H9 (cell line): ENCODE measurements at regions not wholly inside any gene's neighbourhood (a gene's known extent, or its start where the extent isn't known, plus 50 kb on each side); places are given as distances from the start of the nearest gene placed in this dataset.

Source experiments
- DNase-seq: peaks from one replicate; pipeline ENCODE4 v3.0.0-alpha.2; 2017
- H2AFZ ChIP-seq: one replicate; pipeline ENCODE4 v1.6.1; 2013; ENCODE audit warnings: mild to moderate bottlenecking, low read length, control low read depth, moderate library complexity
- H2AK5ac ChIP-seq: 2 replicates; pipeline ENCODE4 v1.6.1; 2013; ENCODE audit warnings: low read length, control low read depth, mixed read lengths; ENCODE audit not compliant: insufficient read length
- H2BK120ac ChIP-seq: one replicate; pipeline ENCODE4 v1.6.1; 2013; ENCODE audit warnings: low read depth, mild to moderate bottlenecking, low read length, control low read depth, inconsistent platforms; ENCODE audit not compliant: poor library complexity, severe bottlenecking
- H2BK12ac ChIP-seq: 2 replicates; pipeline ENCODE4 v1.6.1; 2013; ENCODE audit warnings: low read length, control low read depth, mixed read lengths, low read depth; ENCODE audit not compliant: insufficient read length
- H2BK15ac ChIP-seq: 2 replicates; pipeline ENCODE4 v1.6.1; 2013; ENCODE audit warnings: low read depth, low read length, control low read depth
- H2BK20ac ChIP-seq: one replicate; pipeline ENCODE4 v1.6.1; 2013; ENCODE audit warnings: low read depth, mild to moderate bottlenecking, low read length, control low read depth, inconsistent platforms; ENCODE audit not compliant: poor library complexity, severe bottlenecking
- H2BK5ac ChIP-seq: 2 replicates; pipeline ENCODE4 v1.6.1; 2013; ENCODE audit warnings: low read length, control low read depth, mixed read lengths; ENCODE audit not compliant: insufficient read length
- H3K14ac ChIP-seq: 2 replicates; pipeline ENCODE4 v1.6.1; 2013; ENCODE audit warnings: low read length, control low read depth; ENCODE audit not compliant: insufficient read depth
- H3K18ac ChIP-seq: 2 replicates; pipeline ENCODE4 v1.6.1; 2013; ENCODE audit warnings: low read depth, mild to moderate bottlenecking, mixed read lengths, low read length, control low read depth; ENCODE audit not compliant: insufficient read length
- H3K23ac ChIP-seq: 2 replicates; pipeline ENCODE4 v1.6.1; 2013; ENCODE audit warnings: low read length, control low read depth, mixed read lengths, low read depth; ENCODE audit not compliant: insufficient read length
- H3K23me2 ChIP-seq: 2 replicates; pipeline ENCODE4 v1.6.1; 2013; ENCODE audit warnings: low read depth, mild to moderate bottlenecking, mixed read lengths, low read length, control low read depth; ENCODE audit not compliant: insufficient read length, poor library complexity, severe bottlenecking
- H3K27ac ChIP-seq: 2 replicates; pipeline ENCODE4 v1.5.1; 2013; ENCODE audit warnings: low read length, control low read depth, mixed read lengths, low read depth; ENCODE audit not compliant: insufficient read length
- H3K27me3 ChIP-seq: 2 replicates; pipeline ENCODE4 v1.6.1; 2013; ENCODE audit warnings: low read length, control low read depth, inconsistent platforms; ENCODE audit not compliant: insufficient read depth
- H3K4ac ChIP-seq: 2 replicates; pipeline ENCODE4 v1.6.1; 2013; ENCODE audit warnings: low read depth, mild to moderate bottlenecking, control low read depth, inconsistent platforms, low read length, moderate library complexity
- H3K4me1 ChIP-seq: 2 replicates; pipeline ENCODE4 v1.6.1; 2013; ENCODE audit warnings: low read length, control low read depth, inconsistent platforms; ENCODE audit not compliant: insufficient read depth
- H3K4me2 ChIP-seq: 2 replicates; pipeline ENCODE4 v1.6.1; 2013; ENCODE audit warnings: low read length, control low read depth, mixed read lengths; ENCODE audit not compliant: insufficient read length, insufficient read depth
- H3K56ac ChIP-seq: 2 replicates; pipeline ENCODE4 v1.6.1; 2013; ENCODE audit warnings: low read depth, mild to moderate bottlenecking, mixed read lengths, low read length, control low read depth; ENCODE audit not compliant: insufficient read length
- H3K79me1 ChIP-seq: 2 replicates; pipeline ENCODE4 v1.6.1; 2013; ENCODE audit warnings: low read depth, mild to moderate bottlenecking, moderate library complexity, low read length, control low read depth, inconsistent platforms; ENCODE audit not compliant: insufficient read depth, poor library complexity, severe bottlenecking
- H3K79me2 ChIP-seq: 2 replicates; pipeline ENCODE4 v1.6.1; 2013; ENCODE audit warnings: low read length, control low read depth, inconsistent platforms; ENCODE audit not compliant: insufficient read depth
- H3K9ac ChIP-seq: 2 replicates; pipeline ENCODE4 v1.6.1; 2013; ENCODE audit warnings: low read length, control low read depth, mixed read lengths; ENCODE audit not compliant: insufficient read length; ENCODE audit errors: extremely low read depth
- H3K9me3 ChIP-seq: one replicate; pipeline ENCODE4 v1.6.1; 2013; ENCODE audit warnings: low read depth, low read length, inconsistent platforms; ENCODE audit not compliant: control insufficient read depth
- H3T11ph ChIP-seq: one replicate; pipeline ENCODE4 v1.6.1; 2013; ENCODE audit warnings: mild to moderate bottlenecking, low read length, control low read depth, inconsistent platforms
- H4K20me1 ChIP-seq: one replicate; pipeline ENCODE4 v1.6.1; 2013; ENCODE audit not compliant: control insufficient read depth, insufficient read length, insufficient read depth
- H4K5ac ChIP-seq: 2 replicates; pipeline ENCODE4 v1.6.1; 2013; ENCODE audit warnings: low read depth, mild to moderate bottlenecking, mixed read lengths, low read length, control low read depth; ENCODE audit not compliant: insufficient read length
- H4K8ac ChIP-seq: replicated peaks from 2 replicates; pipeline ENCODE4 v1.6.1; 2013; ENCODE audit warnings: low read length, control low read depth, mixed read lengths, low read depth; ENCODE audit not compliant: insufficient read length
- H4K91ac ChIP-seq: 2 replicates; pipeline ENCODE4 v1.6.1; 2013; ENCODE audit warnings: low read depth, mild to moderate bottlenecking, moderate library complexity, mixed read lengths, low read length, control low read depth; ENCODE audit not compliant: insufficient read length
- H3K27ac Mint-ChIP-seq, 3 experiments: 2 replicates in 2 of 3; 3 replicates in 1 of 3; pipeline ENCODE4 v1.8.0; 2020 to 2021; ENCODE audit warnings: mixed read lengths in 3 of 3, mild to moderate bottlenecking in 1 of 3, moderate library complexity in 1 of 3
- H3K27me3 Mint-ChIP-seq: 2 replicates; pipeline ENCODE4 v1.8.0; 2021; ENCODE audit warnings: low read depth, mild to moderate bottlenecking, moderate library complexity, mixed read lengths
- H3K36me3 Mint-ChIP-seq, 3 experiments: 2 replicates in 2 of 3; 3 replicates in 1 of 3; pipeline ENCODE4 v1.8.0; 2020 to 2021; ENCODE audit warnings: low read depth in 3 of 3, mixed read lengths in 3 of 3; ENCODE audit not compliant: insufficient read depth in 1 of 3
- H3K4me1 Mint-ChIP-seq, 2 experiments: 2 replicates each; pipeline ENCODE4 v1.8.0; 2020; ENCODE audit warnings: mixed read lengths in 2 of 2
- H3K4me3 Mint-ChIP-seq, 2 experiments: 2 replicates in 1 of 2; 3 replicates in 1 of 2; pipeline ENCODE4 v1.8.0; 2020 to 2021; ENCODE audit warnings: mild to moderate bottlenecking in 2 of 2, mixed read lengths in 2 of 2, moderate library complexity in 1 of 2
- H3K9me3 Mint-ChIP-seq, 2 experiments: 2 replicates in 1 of 2; 3 replicates in 1 of 2; pipeline ENCODE4 v1.8.0; 2020; ENCODE audit warnings: mild to moderate bottlenecking in 2 of 2, mixed read lengths in 2 of 2, moderate library complexity in 1 of 2
- WGBS: extraction: QIAGEN DNeasy Blood & Tissue Kit; methylation state at CpG from one replicate; pipeline ENCODE4 v1.1.7; 2013; ENCODE audit warnings: missing lambda C conversion rate, low lambda C conversion rate, mixed read lengths; ENCODE audit not compliant: insufficient read length; ENCODE audit errors: extremely low coverage; 5-methylcytosine and 5-hydroxymethylcytosine counted together
- TF ChIP-seq, protein P1 (sequence below): fragments of 200-600 bp; sonication (generic); conservative IDR thresholded peaks from 3 replicates; pipeline ENCODE4 v1.8.0; 2021; ENCODE audit warnings: antibody characterized with exemption, mild to moderate bottlenecking

DNA sequence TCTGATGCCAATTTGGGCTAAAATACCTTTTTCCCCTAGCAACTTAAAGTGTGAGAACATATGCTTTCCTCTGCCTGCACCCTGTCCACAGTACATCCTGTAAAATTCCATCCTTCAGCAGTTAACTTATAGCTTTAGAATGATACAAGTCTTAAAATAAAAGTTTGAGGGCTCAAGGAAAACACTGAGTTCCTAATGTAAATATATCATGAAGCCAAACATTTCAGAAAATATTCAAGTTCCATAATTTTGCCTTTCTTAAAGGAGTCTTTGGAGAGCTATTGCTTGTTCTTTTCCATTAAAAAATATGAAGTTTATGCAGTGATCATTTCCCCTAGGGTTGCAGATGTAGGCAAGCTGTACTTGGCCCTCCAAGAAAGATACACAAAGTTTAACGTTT, 303.8 kb downstream of the COL12A1 start:
- Histone ChIP-seq H2AK5ac (no peak overlapping the region), H3K9ac (no peak overlapping the region), H3T11ph (no peak overlapping the region), H3K14ac (no peak overlapping the region), H2BK120ac (no peak overlapping the region), H2BK5ac (no peak overlapping the region), H2BK20ac (no peak overlapping the region), H4K5ac (no peak overlapping the region), H2BK12ac (no peak overlapping the region), H3K4me1 (no peaks in the 10 kb centered on the region), H3K23me2 (no peaks in the 10 kb centered on the region), H4K20me1 (no peaks in the 10 kb centered on the region), H3K56ac (no peak overlapping the region), H3K9me3 (no peaks in the 10 kb centered on the region), H3K23ac (no peak overlapping the region), H3K4ac (no peak overlapping the region), H3K27me3 (no peaks in the 10 kb centered on the region), H3K4me2 (no peak overlapping the region), H4K91ac (no peak overlapping the region), H3K18ac (no peak overlapping the region), H3K27ac (no peak overlapping the region), H4K8ac (no peak overlapping the region), H2BK15ac (no peak overlapping the region), H3K79me2 (no peaks in the 10 kb centered on the region), H3K79me1 (no peaks in the 10 kb centered on the region), H2AFZ (no peak overlapping the region)
- TF ChIP-seq, protein P1, sequence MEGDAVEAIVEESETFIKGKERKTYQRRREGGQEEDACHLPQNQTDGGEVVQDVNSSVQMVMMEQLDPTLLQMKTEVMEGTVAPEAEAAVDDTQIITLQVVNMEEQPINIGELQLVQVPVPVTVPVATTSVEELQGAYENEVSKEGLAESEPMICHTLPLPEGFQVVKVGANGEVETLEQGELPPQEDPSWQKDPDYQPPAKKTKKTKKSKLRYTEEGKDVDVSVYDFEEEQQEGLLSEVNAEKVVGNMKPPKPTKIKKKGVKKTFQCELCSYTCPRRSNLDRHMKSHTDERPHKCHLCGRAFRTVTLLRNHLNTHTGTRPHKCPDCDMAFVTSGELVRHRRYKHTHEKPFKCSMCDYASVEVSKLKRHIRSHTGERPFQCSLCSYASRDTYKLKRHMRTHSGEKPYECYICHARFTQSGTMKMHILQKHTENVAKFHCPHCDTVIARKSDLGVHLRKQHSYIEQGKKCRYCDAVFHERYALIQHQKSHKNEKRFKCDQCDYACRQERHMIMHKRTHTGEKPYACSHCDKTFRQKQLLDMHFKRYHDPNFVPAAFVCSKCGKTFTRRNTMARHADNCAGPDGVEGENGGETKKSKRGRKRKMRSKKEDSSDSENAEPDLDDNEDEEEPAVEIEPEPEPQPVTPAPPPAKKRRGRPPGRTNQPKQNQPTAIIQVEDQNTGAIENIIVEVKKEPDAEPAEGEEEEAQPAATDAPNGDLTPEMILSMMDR, result no peak
- no peak overlapping the region for H3K4me3 Mint-ChIP-seq
- no CpG with 5 or more reads among the region's 1 CpG for WGBS
- H3K4me1 Mint-ChIP-seq, result no peaks in the 10 kb centered on the region
- DNase-seq, result no peak
- H3K9me3 Mint-ChIP-seq, result peaks cover 44 to 52% of the 10 kb centered on the region in 2 experiments
- H3K27ac Mint-ChIP-seq, result no peak overlapping the region
- peaks cover 2 to 35% (median 3%) of the 10 kb centered on the region in 3 experiments; a peak in 4 of 7 replicates for H3K36me3 Mint-ChIP-seq
- H3K27me3 Mint-ChIP-seq, result peaks cover 3% of the 10 kb centered on the region
